ENCODE measurements at regions not wholly inside any gene's neighbourhood (a gene's known extent, or its start where the extent isn't known, plus 50 kb on each side); places are given as distances from the start of the nearest gene placed in this dataset.

DNA sequence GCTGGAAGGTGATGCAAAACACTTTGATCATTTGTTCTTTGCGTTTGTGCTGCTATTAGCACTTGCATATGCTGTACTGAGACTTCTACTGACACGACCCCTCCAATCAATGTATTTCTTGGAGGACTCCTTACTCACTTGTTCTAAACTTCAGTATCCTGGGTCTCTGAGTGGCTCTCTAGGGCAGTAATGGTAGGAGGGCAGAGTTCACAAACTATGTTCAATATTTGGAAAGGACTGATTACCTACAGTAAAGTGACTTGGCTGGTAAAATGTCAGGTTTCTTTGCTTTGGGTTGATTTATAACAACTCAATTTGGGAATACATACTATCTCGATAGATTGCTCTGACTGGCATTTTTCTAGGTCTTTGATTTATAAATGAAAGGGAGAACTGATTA is 93.7 kb downstream of the TRIM43 start:
- H2BK5ac ChIP-seq (ENCODE audit: low read depth, low read length): no peak overlapping the region
- no peak overlapping the region for H2BK15ac ChIP-seq (ENCODE audit: low read length)
- no peak overlapping the region for H2AFZ ChIP-seq (ENCODE audit: low read length)
- no peak overlapping the region for H3K4ac ChIP-seq (replicated peaks; ENCODE audit: insufficient read length, low read depth, low read length)
- no peaks in the 10 kb centered on the region; a peak in 1 of 7 replicates for H3K4me1 ChIP-seq (replicated peaks in 1 of 4; ENCODE audit: control insufficient read depth in 3 of 4, insufficient read depth in 4 of 4, low read length in 3 of 4)
- no peak overlapping the region for H4K5ac ChIP-seq (ENCODE audit: insufficient read length, low read depth, low read length)
- no peaks in the 10 kb centered on the region for H3K79me2 ChIP-seq (ENCODE audit: control insufficient read depth in 1 of 2, insufficient read depth in 2 of 2, low read length in 2 of 2)
- no peak overlapping the region for H2BK20ac ChIP-seq (ENCODE audit: low read length)
- H3K9ac ChIP-seq (replicated peaks in 1 of 4; ENCODE audit: extremely low read depth in 1 of 4, low read depth in 3 of 4, low read length in 3 of 4): no peak overlapping the region
- no peak for DNase-seq (ENCODE audit: low read depth in 1 of 2, low spot score in 2 of 2)
- no peak overlapping the region for H3K27ac ChIP-seq (ENCODE audit: low read depth, low read length)
- ChIA-PET POLR2A (ENCODE audit: partially characterized antibody) (no interaction called here), CTCF (ENCODE audit: partially characterized antibody) (no interaction called here)
- H3K4me3 ChIP-seq (ENCODE audit: extremely low read depth in 1 of 4, insufficient read depth in 2 of 4, low read depth in 3 of 4, low read length in 4 of 4): no peak overlapping the region
- H3K9me3 ChIP-seq (ENCODE audit: insufficient read depth in 2 of 2, low read depth in 1 of 2, low read length in 1 of 2): peaks cover 50 to 88% of the 10 kb centered on the region in 2 experiments; a peak in 3 of 4 replicates
- H3K23ac ChIP-seq (ENCODE audit: insufficient read length): no peak overlapping the region
- H2BK12ac ChIP-seq (ENCODE audit: low read depth, low read length): no peak overlapping the region
- H4K8ac ChIP-seq (ENCODE audit: extremely low read depth, insufficient read depth, low read length): no peak overlapping the region
- WGBS, 2 experiments (ENCODE audit: extremely low coverage in 1 of 2, insufficient coverage in 1 of 2, insufficient read length in 1 of 2, insufficient replicate concordance in 2 of 2, low coverage in 1 of 2, low lambda C conversion rate in 2 of 2, missing lambda C conversion rate in 1 of 2): 61% methylated on average over 3 of the region's 3 CpGs; no CpG with 5 or more reads in 1 of the 2 experiments
- no peak for FAIRE-seq
- no peak overlapping the region for H3K18ac ChIP-seq (ENCODE audit: extremely low read depth, low read length)
- no peak overlapping the region for H2AK5ac ChIP-seq (ENCODE audit: low read depth, low read length)
- no peaks in the 10 kb centered on the region for H4K20me1 ChIP-seq (replicated peaks in 1 of 2; ENCODE audit: control insufficient read depth in 1 of 2, insufficient read depth in 2 of 2, low read length in 2 of 2)
- H3K56ac ChIP-seq (replicated peaks; ENCODE audit: insufficient read length, low read depth, low read length): no peak overlapping the region
- H3K36me3 ChIP-seq (ENCODE audit: control insufficient read depth in 2 of 4, insufficient read depth in 4 of 4, low read length in 3 of 4): no peaks in the 10 kb centered on the region
- no peak for TF ChIP-seq SIX5 (IDR thresholded peaks at IDR 0.05; ENCODE audit: low read depth, low read length)
- TF ChIP-seq KDM4A (IDR thresholded peaks at IDR 0.05; ENCODE audit: low read depth, low read length, severe bottlenecking): no peak
- TF ChIP-seq JUND (IDR thresholded peaks at IDR 0.05; ENCODE audit: low read length): no peak
- TF ChIP-seq SP2 (IDR thresholded peaks at IDR 0.05; ENCODE audit: low read length): no peak
- no peak for TF ChIP-seq SP1 (IDR thresholded peaks at IDR 0.05; ENCODE audit: low read depth, low read length)
- TF ChIP-seq KDM5A (IDR thresholded peaks at IDR 0.05; ENCODE audit: low read length): no peak
- no peak for TF ChIP-seq RFX5 (IDR thresholded peaks at IDR 0.05; ENCODE audit: borderline replicate concordance, low read depth, low read length)
- no peak for TF ChIP-seq RAD21 (IDR thresholded peaks at IDR 0.05 in 1 of 2, conservative IDR thresholded peaks at IDR 0.05 in 1 of 2; ENCODE audit: low read depth in 2 of 2, low read length in 2 of 2)
- TF ChIP-seq, protein P1, sequence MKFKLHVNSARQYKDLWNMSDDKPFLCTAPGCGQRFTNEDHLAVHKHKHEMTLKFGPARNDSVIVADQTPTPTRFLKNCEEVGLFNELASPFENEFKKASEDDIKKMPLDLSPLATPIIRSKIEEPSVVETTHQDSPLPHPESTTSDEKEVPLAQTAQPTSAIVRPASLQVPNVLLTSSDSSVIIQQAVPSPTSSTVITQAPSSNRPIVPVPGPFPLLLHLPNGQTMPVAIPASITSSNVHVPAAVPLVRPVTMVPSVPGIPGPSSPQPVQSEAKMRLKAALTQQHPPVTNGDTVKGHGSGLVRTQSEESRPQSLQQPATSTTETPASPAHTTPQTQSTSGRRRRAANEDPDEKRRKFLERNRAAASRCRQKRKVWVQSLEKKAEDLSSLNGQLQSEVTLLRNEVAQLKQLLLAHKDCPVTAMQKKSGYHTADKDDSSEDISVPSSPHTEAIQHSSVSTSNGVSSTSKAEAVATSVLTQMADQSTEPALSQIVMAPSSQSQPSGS (IDR thresholded peaks at IDR 0.05; ENCODE audit: low read length): no peak
- TF ChIP-seq GABPA (IDR thresholded peaks at IDR 0.05; ENCODE audit: borderline replicate concordance, insufficient read depth, low read length): no peak
- TF ChIP-seq RBBP5 (IDR thresholded peaks at IDR 0.05; ENCODE audit: borderline replicate concordance, low read depth, low read length): no peak
- H3K14ac ChIP-seq (ENCODE audit: insufficient read length): no peak overlapping the region
- H3K4me2 ChIP-seq (ENCODE audit: insufficient read depth in 1 of 2, low read depth in 2 of 2, low read length in 2 of 2): no peak overlapping the region
- no peak overlapping the region for H2BK120ac ChIP-seq (replicated peaks; ENCODE audit: low read depth, low read length)
- H3K27me3 ChIP-seq (replicated peaks in 1 of 4; ENCODE audit: control insufficient read depth in 3 of 4, extremely low read depth in 1 of 4, insufficient read depth in 3 of 4, low read length in 3 of 4): peaks cover 0 to 3% (median 0%) of the 10 kb centered on the region in 4 experiments; a peak in 1 of 7 replicates
- no peaks in the 10 kb centered on the region for H3K23me2 ChIP-seq (ENCODE audit: low read depth, low read length)
- H4K91ac ChIP-seq (replicated peaks; ENCODE audit: insufficient read length, low read length): no peak overlapping the region
- H3K79me1 ChIP-seq (ENCODE audit: low read depth, low read length): no peaks in the 10 kb centered on the region

All from H1 (cell line).